PFSK-1 (cell line): ENCODE measurements at regions not wholly inside any gene's neighbourhood (a gene's known extent, or its start where the extent isn't known, plus 50 kb on each side); places are given as distances from the start of the nearest gene placed in this dataset.

Experiments
- FOXP2 ChIP-seq: optimal IDR thresholded peaks from 2 replicates; pipeline ENCODE3; 2011; ENCODE audit warnings: borderline replicate concordance, control low read depth, inconsistent platforms; ENCODE audit not compliant: insufficient read depth; ENCODE audit errors: extremely low read length, extremely low read depth
- POLR2AphosphoS5 ChIP-seq: IDR thresholded peaks from 2 replicates; pipeline ENCODE4 v1.6.1; 2012; ENCODE audit warnings: low read depth, mild to moderate bottlenecking, control low read depth, low read length, moderate library complexity
- SIN3A ChIP-seq: IDR thresholded peaks from 2 replicates; pipeline ENCODE4 v1.6.1; 2012; ENCODE audit warnings: mild to moderate bottlenecking, low read length, moderate library complexity, borderline replicate concordance; ENCODE audit not compliant: insufficient read depth
- TAF1 ChIP-seq: IDR thresholded peaks from 2 replicates; pipeline ENCODE4 v1.6.1; 2012; ENCODE audit warnings: low read length, control low read depth, borderline replicate concordance; ENCODE audit not compliant: insufficient read depth
- TF ChIP-seq, protein P1 (sequence below), 2 experiments: IDR thresholded peaks; 2 replicates each; pipeline versions ENCODE4 v1.6.1 to v1.8.0; 2011 to 2012; ENCODE audit warnings: low read depth in 2 of 2, low read length in 2 of 2, control low read depth in 1 of 2, inconsistent platforms in 1 of 2, mild to moderate bottlenecking in 1 of 2, moderate library complexity in 1 of 2; ENCODE audit not compliant: insufficient read depth in 1 of 2

DNA sequence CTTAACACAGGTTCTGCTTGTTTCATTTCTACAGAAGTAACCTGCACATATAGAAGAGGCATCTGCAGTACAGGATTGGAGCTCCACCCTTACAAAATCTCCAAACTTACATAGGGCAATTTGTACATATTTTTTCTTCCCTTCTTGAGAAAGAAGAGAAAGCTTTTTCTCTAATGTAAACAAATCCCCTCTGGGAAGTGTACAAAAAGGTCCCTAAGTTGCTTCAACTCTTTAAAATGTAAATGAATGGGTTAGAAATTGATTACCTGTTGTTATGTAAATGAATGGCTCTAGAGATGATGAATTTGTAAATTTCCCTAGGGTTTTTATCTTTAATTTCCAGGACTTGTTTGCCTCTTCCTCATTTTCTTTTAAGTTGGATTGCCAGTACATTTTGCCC lies 1183.7 kb downstream of the MRPL39 start:
- TF ChIP-seq POLR2AphosphoS5 (no peak), FOXP2 (no peak), TAF1 (no peak), SIN3A (no peak)
- TF ChIP-seq, protein P1, sequence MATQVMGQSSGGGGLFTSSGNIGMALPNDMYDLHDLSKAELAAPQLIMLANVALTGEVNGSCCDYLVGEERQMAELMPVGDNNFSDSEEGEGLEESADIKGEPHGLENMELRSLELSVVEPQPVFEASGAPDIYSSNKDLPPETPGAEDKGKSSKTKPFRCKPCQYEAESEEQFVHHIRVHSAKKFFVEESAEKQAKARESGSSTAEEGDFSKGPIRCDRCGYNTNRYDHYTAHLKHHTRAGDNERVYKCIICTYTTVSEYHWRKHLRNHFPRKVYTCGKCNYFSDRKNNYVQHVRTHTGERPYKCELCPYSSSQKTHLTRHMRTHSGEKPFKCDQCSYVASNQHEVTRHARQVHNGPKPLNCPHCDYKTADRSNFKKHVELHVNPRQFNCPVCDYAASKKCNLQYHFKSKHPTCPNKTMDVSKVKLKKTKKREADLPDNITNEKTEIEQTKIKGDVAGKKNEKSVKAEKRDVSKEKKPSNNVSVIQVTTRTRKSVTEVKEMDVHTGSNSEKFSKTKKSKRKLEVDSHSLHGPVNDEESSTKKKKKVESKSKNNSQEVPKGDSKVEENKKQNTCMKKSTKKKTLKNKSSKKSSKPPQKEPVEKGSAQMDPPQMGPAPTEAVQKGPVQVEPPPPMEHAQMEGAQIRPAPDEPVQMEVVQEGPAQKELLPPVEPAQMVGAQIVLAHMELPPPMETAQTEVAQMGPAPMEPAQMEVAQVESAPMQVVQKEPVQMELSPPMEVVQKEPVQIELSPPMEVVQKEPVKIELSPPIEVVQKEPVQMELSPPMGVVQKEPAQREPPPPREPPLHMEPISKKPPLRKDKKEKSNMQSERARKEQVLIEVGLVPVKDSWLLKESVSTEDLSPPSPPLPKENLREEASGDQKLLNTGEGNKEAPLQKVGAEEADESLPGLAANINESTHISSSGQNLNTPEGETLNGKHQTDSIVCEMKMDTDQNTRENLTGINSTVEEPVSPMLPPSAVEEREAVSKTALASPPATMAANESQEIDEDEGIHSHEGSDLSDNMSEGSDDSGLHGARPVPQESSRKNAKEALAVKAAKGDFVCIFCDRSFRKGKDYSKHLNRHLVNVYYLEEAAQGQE (IDR thresholded peaks at IDR 0.05; ENCODE audit: insufficient read depth in 1 of 2, low read depth in 2 of 2, low read length in 2 of 2) = no peak

DNA sequence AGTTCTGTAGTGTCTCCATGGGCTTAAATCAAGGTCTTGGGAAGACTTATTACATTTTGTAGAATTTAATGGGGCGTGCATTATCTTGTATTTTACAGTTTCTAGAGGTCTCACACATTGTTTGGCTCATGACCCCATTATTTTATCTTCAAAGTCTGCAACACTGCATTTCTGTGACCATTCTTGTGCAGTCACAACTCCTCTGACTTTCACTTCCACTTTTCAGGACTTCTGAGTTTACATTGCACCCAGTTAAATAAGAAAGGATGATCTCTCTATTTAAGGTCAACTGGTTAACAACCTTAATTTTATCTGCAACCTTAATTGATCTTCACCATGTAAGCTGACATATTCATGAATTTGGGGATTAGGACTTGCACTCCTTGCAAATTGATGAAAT lies 1186.6 kb downstream of the MRPL39 start:
- no peak for TF ChIP-seq SIN3A
- no peak for TF ChIP-seq POLR2AphosphoS5
- TF ChIP-seq FOXP2 = no peak
- TF ChIP-seq TAF1 = no peak
- TF ChIP-seq, protein P1 (IDR thresholded peaks at IDR 0.05; ENCODE audit: insufficient read depth in 1 of 2, low read depth in 2 of 2, low read length in 2 of 2) = no peak

DNA sequence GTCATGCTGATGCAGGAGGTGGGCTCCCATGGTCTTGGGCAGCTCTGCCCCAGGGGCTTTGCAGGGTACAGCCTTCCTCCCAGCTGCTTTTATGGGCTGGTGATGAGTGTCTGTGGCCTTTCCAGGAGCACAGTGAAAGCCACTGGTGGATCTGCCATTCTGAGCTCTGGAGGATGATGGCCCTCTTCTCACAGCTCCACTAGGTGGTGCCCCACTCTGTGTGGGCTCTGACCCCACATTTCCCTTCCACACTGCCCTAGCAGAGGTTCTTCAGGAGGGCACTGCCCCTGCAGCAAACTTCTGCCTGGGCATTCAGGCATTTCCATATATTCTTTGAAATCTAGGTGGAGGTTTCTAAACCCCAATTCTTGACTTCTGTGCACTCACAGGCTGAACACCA lies 1188.6 kb downstream of the MRPL39 start:
- no peak for TF ChIP-seq POLR2AphosphoS5
- TF ChIP-seq TAF1 = no peak
- no peak for TF ChIP-seq SIN3A
- TF ChIP-seq, protein P1 (IDR thresholded peaks at IDR 0.05; ENCODE audit: insufficient read depth in 1 of 2, low read depth in 2 of 2, low read length in 2 of 2) = no peak
- no peak for TF ChIP-seq FOXP2

DNA sequence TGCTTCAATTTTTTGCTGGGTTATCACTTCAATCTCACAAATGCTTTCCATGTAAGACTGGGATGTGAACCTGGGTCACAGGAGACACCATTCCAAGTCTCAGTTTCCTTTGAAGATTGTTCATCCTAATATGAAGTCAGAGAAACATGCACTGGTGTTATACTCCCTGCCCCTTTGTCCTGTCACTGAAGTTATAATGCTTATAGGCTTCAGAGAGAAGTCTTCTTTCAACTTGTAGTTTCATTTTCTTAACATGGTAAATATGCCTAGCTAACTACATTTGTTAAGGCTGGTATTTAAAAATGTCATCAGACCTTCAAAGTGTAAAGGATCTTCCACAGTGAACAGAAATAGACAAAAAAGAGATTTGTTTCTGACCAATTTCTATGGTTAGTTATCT lies 1195.9 kb downstream of the MRPL39 start:
- TF ChIP-seq POLR2AphosphoS5 = no peak
- no peak for TF ChIP-seq FOXP2

DNA sequence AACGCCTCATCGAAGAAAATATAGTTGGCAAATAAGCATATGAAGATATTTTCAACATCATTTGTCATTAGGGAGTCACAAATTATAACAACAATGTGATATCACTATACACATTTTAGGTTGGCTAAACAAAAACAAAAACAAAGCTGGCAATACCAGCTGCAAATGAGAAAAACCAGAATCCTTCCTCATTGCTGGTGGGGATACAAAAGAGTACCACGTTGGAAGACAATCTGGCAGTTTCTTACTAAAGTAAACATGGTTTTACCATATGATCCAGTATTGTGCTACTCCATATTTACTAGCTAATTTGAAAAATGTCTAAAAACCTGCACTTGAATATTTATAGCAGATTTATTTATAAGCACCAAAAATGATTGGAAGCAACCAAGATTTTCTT lies 1204.1 kb downstream of the MRPL39 start:
- TF ChIP-seq, protein P1 (IDR thresholded peaks at IDR 0.05; ENCODE audit: insufficient read depth in 1 of 2, low read depth in 2 of 2, low read length in 2 of 2) = no peak
- TF ChIP-seq SIN3A (no peak), FOXP2 (no peak), POLR2AphosphoS5 (no peak), TAF1 (no peak)
